Type B pancreatic cell (in vitro differentiated cells): ENCODE measurements at regions not wholly inside any gene's neighbourhood (a gene's known extent, or its start where the extent isn't known, plus 50 kb on each side); places are given as distances from the start of the nearest gene placed in this dataset.

ENCODE experiments used
- DNase-seq: peaks from one replicate; pipeline ENCODE4 v3.0.0; 2021; ENCODE audit warnings: mixed read lengths; ENCODE audit not compliant: unreplicated experiment; ENCODE audit errors: extremely low spot score
- H3K27ac Mint-ChIP-seq: 2 replicates; pipeline ENCODE4 v1.8.0; 2021; ENCODE audit warnings: mild to moderate bottlenecking, mixed read lengths
- H3K27me3 Mint-ChIP-seq: 2 replicates; pipeline ENCODE4 v1.8.0; 2021; ENCODE audit warnings: mixed read lengths
- H3K36me3 Mint-ChIP-seq: 2 replicates; pipeline ENCODE4 v1.8.0; 2021; ENCODE audit warnings: mixed read lengths
- H3K4me1 Mint-ChIP-seq: one replicate; pipeline ENCODE4 v1.8.0; 2021; ENCODE audit warnings: mixed read lengths; ENCODE audit not compliant: unreplicated experiment
- H3K4me3 Mint-ChIP-seq: 2 replicates; pipeline ENCODE4 v1.8.0; 2021; ENCODE audit warnings: mild to moderate bottlenecking, mixed read lengths
- H3K9me3 Mint-ChIP-seq: 2 replicates; pipeline ENCODE4 v1.8.0; 2021; ENCODE audit warnings: mixed read lengths
- TF ChIP-seq, protein P1 (sequence below): fragments of 200-600 bp; sonication (generic); conservative IDR thresholded peaks from 2 replicates; pipeline ENCODE4 v1.5.0; 2021; ENCODE audit warnings: antibody characterized with exemption, mild to moderate bottlenecking

DNA sequence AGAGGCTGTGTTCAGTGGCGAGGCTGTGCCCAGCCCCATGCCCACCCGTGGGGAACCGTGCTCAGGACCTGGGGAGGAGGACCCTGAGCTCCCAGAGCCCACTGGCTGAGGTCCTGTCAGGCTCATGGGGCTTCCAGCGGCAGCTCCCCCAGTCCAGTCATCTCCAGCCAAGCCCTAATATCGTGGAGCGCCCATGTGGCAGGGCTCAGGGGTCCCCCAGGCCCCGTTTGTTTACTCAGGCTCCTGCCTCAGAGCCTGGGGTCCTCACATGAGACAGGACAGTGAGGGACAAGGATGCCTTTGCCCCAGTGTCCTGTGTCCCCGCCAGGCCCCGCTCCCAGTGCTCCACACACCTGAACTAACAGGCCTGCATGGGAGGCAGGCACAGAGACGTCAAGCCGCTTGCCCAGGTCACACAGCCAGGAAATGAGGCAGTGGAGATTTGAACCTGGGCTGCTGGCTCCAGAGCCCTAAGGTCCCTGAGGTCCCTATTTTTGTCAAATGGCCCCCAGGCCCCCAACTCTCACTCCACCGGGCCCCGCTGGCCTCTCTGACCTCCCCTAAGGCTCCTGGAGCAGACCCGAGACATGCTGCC lies 100.7 kb upstream of the ACTRT2 start:
- H3K27ac Mint-ChIP-seq, result no peak overlapping the region
- TF ChIP-seq, protein P1, sequence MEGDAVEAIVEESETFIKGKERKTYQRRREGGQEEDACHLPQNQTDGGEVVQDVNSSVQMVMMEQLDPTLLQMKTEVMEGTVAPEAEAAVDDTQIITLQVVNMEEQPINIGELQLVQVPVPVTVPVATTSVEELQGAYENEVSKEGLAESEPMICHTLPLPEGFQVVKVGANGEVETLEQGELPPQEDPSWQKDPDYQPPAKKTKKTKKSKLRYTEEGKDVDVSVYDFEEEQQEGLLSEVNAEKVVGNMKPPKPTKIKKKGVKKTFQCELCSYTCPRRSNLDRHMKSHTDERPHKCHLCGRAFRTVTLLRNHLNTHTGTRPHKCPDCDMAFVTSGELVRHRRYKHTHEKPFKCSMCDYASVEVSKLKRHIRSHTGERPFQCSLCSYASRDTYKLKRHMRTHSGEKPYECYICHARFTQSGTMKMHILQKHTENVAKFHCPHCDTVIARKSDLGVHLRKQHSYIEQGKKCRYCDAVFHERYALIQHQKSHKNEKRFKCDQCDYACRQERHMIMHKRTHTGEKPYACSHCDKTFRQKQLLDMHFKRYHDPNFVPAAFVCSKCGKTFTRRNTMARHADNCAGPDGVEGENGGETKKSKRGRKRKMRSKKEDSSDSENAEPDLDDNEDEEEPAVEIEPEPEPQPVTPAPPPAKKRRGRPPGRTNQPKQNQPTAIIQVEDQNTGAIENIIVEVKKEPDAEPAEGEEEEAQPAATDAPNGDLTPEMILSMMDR, result no peak
- H3K4me1 Mint-ChIP-seq, result no peaks in the 10 kb centered on the region
- no peak overlapping the region for H3K4me3 Mint-ChIP-seq
- no peak for DNase-seq
- peaks cover 4% of the 10 kb centered on the region for H3K9me3 Mint-ChIP-seq
- H3K36me3 Mint-ChIP-seq, result peaks cover 4% of the 10 kb centered on the region
- no peaks in the 10 kb centered on the region for H3K27me3 Mint-ChIP-seq

DNA sequence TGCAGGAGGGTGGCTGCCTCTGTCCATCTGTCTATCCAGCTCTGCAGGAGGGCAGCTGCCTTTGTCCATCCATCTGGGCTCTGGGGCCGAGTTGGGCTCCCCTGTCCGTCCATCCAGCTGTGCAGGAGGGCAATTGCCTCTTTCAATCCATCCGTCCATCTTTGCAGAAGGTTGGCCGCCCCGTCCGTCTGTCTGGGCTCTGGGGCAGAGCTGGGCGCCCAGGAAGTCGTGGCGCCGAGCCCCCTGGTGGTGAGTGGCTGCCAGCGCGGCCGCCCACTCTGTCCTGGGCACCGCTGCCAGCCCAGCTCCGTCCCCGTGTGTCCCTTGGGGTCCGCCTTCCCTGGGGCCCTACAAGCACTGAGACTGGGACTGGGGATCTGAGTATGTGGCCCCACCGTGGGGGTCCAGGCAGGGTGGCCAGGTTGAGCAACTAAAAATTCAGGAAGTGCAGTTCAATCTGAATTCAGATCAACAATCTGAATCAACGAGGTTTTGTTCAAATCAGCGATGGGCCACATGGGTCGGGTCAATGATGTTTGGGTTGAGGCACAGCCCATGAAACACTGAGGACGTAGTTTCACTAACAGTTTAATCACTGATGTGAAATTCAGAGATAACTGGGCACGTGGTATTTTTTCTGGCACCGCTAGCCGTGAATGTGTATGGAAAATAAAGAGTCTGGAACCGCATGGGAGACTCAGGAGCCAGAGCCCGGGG lies 99.1 kb upstream of the ACTRT2 start:
- H3K4me3 Mint-ChIP-seq, result no peak overlapping the region
- H3K36me3 Mint-ChIP-seq, result no peaks in the 10 kb centered on the region
- no peak overlapping the region for H3K27ac Mint-ChIP-seq
- H3K4me1 Mint-ChIP-seq, result no peaks in the 10 kb centered on the region
- H3K9me3 Mint-ChIP-seq, result no peaks in the 10 kb centered on the region
- no peak for DNase-seq
- no peaks in the 10 kb centered on the region for H3K27me3 Mint-ChIP-seq
- TF ChIP-seq, protein P1, result peak; percentile 50

GRCh38 chr1:2923351-2923750 lies 97.9 kb upstream of the ACTRT2 start:
- no peak for DNase-seq
- Mint-ChIP-seq H3K36me3 (no peaks in the 10 kb centered on the region), H3K4me3 (no peak overlapping the region), H3K27ac (no peak overlapping the region), H3K9me3 (no peaks in the 10 kb centered on the region), H3K27me3 (no peaks in the 10 kb centered on the region), H3K4me1 (no peaks in the 10 kb centered on the region)
- TF ChIP-seq, protein P1, result no peak

DNA sequence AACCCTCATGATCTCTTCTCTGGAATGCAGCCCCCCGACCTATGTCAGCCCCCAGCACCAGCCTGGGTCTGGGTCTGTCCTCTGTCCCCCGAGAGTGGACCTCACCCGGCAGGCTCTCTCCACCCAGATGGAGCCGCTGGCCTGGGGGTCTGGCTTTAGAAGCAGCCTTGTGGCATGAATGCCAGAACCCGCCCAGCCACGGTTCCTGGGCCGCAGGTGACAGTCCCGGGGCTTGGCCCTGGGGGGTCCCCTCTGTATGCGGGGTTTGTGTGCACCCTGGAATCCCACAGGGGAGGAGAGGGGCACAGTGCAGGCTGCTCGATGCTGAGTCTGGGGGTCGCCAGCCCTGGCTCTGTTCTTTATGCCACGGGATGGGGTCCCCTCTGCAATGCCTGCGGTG lies 96.0 kb upstream of the ACTRT2 start:
- Mint-ChIP-seq H3K27ac (no peak overlapping the region), H3K27me3 (no peaks in the 10 kb centered on the region), H3K9me3 (no peaks in the 10 kb centered on the region), H3K4me1 (no peaks in the 10 kb centered on the region), H3K36me3 (no peaks in the 10 kb centered on the region), H3K4me3 (no peak overlapping the region)
- TF ChIP-seq, protein P1, result no peak
- no peak for DNase-seq

DNA sequence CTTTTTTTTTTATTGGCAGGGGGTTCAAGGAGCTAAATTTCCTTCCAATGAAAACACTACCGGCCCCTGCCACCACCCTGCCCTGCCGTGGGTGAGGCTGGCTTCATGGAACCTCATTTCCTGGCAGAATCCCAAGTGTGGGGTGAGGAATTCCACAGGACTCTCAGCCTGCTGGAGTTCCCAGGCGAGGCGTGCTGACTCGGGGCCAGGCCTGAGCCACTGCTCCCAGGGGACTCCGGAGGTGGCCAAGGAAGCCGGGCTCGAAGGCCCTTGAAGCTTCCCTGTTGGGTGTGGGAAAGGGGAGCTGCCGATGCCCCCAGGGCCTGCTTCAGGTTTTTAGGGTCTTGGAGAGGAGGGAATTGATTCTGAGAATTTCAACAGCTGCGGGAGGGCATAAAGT lies 95.3 kb upstream of the ACTRT2 start:
- Mint-ChIP-seq H3K4me3 (no peak overlapping the region), H3K36me3 (no peaks in the 10 kb centered on the region), H3K27ac (no peak overlapping the region), H3K4me1 (no peaks in the 10 kb centered on the region), H3K9me3 (no peaks in the 10 kb centered on the region), H3K27me3 (no peaks in the 10 kb centered on the region)
- TF ChIP-seq, protein P1, result no peak
- DNase-seq, result no peak
